A549 (cell line): ENCODE measurements at regions not wholly inside any gene's neighbourhood (a gene's known extent, or its start where the extent isn't known, plus 50 kb on each side); places are given as distances from the start of the nearest gene placed in this dataset.
A peak's percentile ranks its signal among the peaks of the same experiment; 100 is the strongest.

Experiments
- ATAC-seq, 2 experiments: fragments of 200-7000 bp in 1 of 2; fragments of >200 bp in 1 of 2; cut with Nextera tagmentation in 1 of 2; cut with Tn5 transposase in 1 of 2; 3 replicates each; pipeline versions ENCODE4 v1.8.0 to v1.9.1; 2018 to 2020; ENCODE audit warnings: mild to moderate bottlenecking in 1 of 2, moderate library complexity in 1 of 2
- CTCF ChIA-PET: fragments of 300-600 bp; sonication (Branson Sonifier 250); formaldehyde crosslinking; extraction: SDS; loops from one replicate; lab custom pipeline; 2021; ENCODE audit warnings: antibody characterized with exemption, inconsistent platforms; lab: Yijun Ruan, JAX
- POLR2A ChIA-PET: fragments of 350-600 bp; formaldehyde crosslinking; extraction: SDS; loops from one replicate; lab custom pipeline; 2021; ENCODE audit warnings: antibody characterized with exemption, inconsistent platforms; lab: Yijun Ruan, JAX
- DNase-seq, 2 experiments: peaks; one replicate each; pipeline versions ENCODE4 v3.0.0 to v3.0.0-alpha.2; 2011 to 2016; ENCODE audit warnings: low read depth in 1 of 2, low spot score in 1 of 2
- FAIRE-seq: peaks from 2 replicates; lab custom pipeline; 2011; peaks lifted over from hg19 to GRCh38; lab: Jason Lieb, UNC
- H3K27ac ChIP-seq, 2 experiments: fragments of >200 bp; sonication (Bioruptor Twin); formaldehyde crosslinking; 3 replicates each; pipeline ENCODE4 v1.5.1; 2016 to 2017
- H3K4me1 ChIP-seq: fragments of >200 bp; sonication (Bioruptor Twin); formaldehyde crosslinking; 3 replicates; pipeline ENCODE4 v1.6.1; 2016
- H3K4me2 ChIP-seq: fragments of >200 bp; sonication (Bioruptor Twin); formaldehyde crosslinking; 3 replicates; pipeline ENCODE4 v1.6.1; 2016
- H3K4me3 ChIP-seq: fragments of >200 bp; sonication (Bioruptor Twin); formaldehyde crosslinking; 3 replicates; pipeline ENCODE4 v1.5.1; 2016
- H3K9me3 ChIP-seq: fragments of >200 bp; sonication (Bioruptor Twin); formaldehyde crosslinking; 3 replicates; pipeline ENCODE4 v1.6.1; 2016
- BHLHE40 ChIP-seq: IDR thresholded peaks from 2 replicates; pipeline ENCODE4 v1.6.1; 2012; ENCODE audit warnings: low read depth, low read length, inconsistent platforms
- CBX8 ChIP-seq: fragments of 200-600 bp; sonication (generic); IDR thresholded peaks from 2 replicates; pipeline ENCODE4 v1.6.1; 2016
- CEBPB ChIP-seq, 2 experiments: fragments of >200 bp in 1 of 2; sonication (Bioruptor Twin) in 1 of 2; formaldehyde crosslinking in 1 of 2; IDR thresholded peaks; 2 replicates each; pipeline ENCODE4 v1.6.1; 2012 to 2016
- ESRRA ChIP-seq: fragments of 150-350 bp; IDR thresholded peaks from 2 replicates; pipeline ENCODE4 v1.6.1; 2014; ENCODE audit warnings: mild to moderate bottlenecking, low read length, borderline replicate concordance
- FOSB ChIP-seq: fragments of 250-450 bp; sonication (Bioruptor Pico); IDR thresholded peaks from 2 replicates; pipeline ENCODE4 v1.5.0; 2020; ENCODE audit warnings: mild to moderate bottlenecking, moderate library complexity
- GATA3 ChIP-seq: IDR thresholded peaks from 2 replicates; pipeline ENCODE4 v1.6.1; 2012; ENCODE audit warnings: borderline replicate concordance
- HES2 ChIP-seq: fragments of >200 bp; sonication (Bioruptor Twin); formaldehyde crosslinking; IDR thresholded peaks from 2 replicates; pipeline ENCODE4 v1.6.1; 2016
- HMGXB4 ChIP-seq: fragments of 250-450 bp; sonication (Bioruptor Pico); IDR thresholded peaks from 2 replicates; pipeline ENCODE4 v1.5.0; 2021; ENCODE audit warnings: mild to moderate bottlenecking, moderate library complexity, borderline replicate concordance
- JUN ChIP-seq, 2 experiments: fragments of >200 bp; sonication (Bioruptor Twin); formaldehyde crosslinking; IDR thresholded peaks; 2 replicates in 1 of 2; 3 replicates in 1 of 2; pipeline ENCODE4 v1.6.1; 2016 to 2017
- JUNB ChIP-seq: fragments of >200 bp; sonication (Bioruptor Twin); formaldehyde crosslinking; IDR thresholded peaks from 2 replicates; pipeline ENCODE4 v1.6.1; 2016
- MAX ChIP-seq: IDR thresholded peaks from 2 replicates; pipeline ENCODE4 v1.6.1; 2012
- MYC ChIP-seq: IDR thresholded peaks from 2 replicates; pipeline ENCODE4 v1.6.1; 2012; ENCODE audit warnings: mild to moderate bottlenecking, inconsistent platforms, low read length, improper control_type of control experiment, borderline replicate concordance
- NPAS2 ChIP-seq: fragments of 250-450 bp; sonication (Bioruptor Pico); IDR thresholded peaks from 2 replicates; pipeline ENCODE4 v1.8.0; 2022; ENCODE audit warnings: mild to moderate bottlenecking, moderate library complexity, borderline replicate concordance
- NR3C1 ChIP-seq: fragments of >200 bp; sonication (Bioruptor Twin); formaldehyde crosslinking; IDR thresholded peaks from 3 replicates; pipeline ENCODE4 v1.6.1; 2017
- RARB ChIP-seq: fragments of 250-450 bp; sonication (Bioruptor Pico); IDR thresholded peaks from 2 replicates; pipeline ENCODE4 v1.8.0; 2021; ENCODE audit warnings: mild to moderate bottlenecking, moderate library complexity
- RNF2 ChIP-seq: fragments of 200-600 bp; sonication (generic); IDR thresholded peaks from 2 replicates; pipeline ENCODE4 v1.6.1; 2016; ENCODE audit warnings: low read depth, mild to moderate bottlenecking, antibody characterized with exemption, moderate library complexity, borderline replicate concordance
- SREBF2 ChIP-seq: fragments of 450-650 bp; IDR thresholded peaks from 2 replicates; pipeline ENCODE4 v1.6.1; 2014; ENCODE audit warnings: mild to moderate bottlenecking, moderate library complexity
- ZFP36 ChIP-seq: fragments of 450-650 bp; IDR thresholded peaks from 2 replicates; pipeline ENCODE4 v1.6.1; 2014; ENCODE audit warnings: borderline replicate concordance; ENCODE audit not compliant: partially characterized antibody
- WGBS: methylation state at CpG from one replicate; pipeline ENCODE4 v1.1.6; 2017; ENCODE audit errors: missing lambda C conversion rate; 5-methylcytosine and 5-hydroxymethylcytosine counted together
- TF ChIP-seq, protein P1 (sequence below): fragments of 200-600 bp; sonication (generic); IDR thresholded peaks from 2 replicates; pipeline ENCODE4 v1.6.1; 2016; ENCODE audit warnings: antibody characterized with exemption, mild to moderate bottlenecking, moderate library complexity
- TF ChIP-seq, protein P2 (sequence below): fragments of 250-450 bp; sonication (Bioruptor Pico); IDR thresholded peaks from 2 replicates; pipeline ENCODE4 v1.5.0; 2020; ENCODE audit warnings: low read depth, mild to moderate bottlenecking, moderate library complexity
- TF ChIP-seq, protein P3 (sequence below): fragments of 150-350 bp; IDR thresholded peaks from 2 replicates; pipeline ENCODE4 v1.6.1; 2014; ENCODE audit warnings: low read depth, mild to moderate bottlenecking, low read length

DNA sequence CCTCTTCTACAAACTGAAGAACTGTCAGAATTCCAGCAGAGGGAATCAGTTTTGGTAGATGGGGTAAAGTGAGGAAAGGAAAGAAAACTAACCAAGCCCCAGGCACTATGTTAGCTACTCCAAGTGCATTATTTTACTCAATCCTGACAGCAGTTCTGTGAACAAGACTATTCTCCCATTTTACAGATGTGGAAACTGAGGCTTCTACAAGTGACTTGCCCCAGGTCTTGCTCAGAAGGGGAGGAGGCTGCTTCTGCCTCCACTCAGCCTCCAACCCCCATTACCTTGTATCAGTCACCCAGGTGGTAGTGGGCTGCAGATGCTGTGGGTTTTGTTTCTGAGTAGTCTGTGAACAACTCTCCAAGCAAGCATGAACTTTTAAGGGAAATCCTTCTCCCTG is 315.2 kb upstream of the MAF start:
- Histone ChIP-seq H3K9me3 (no peaks in the 10 kb centered on the region), H3K4me3 (no peak overlapping the region), H3K27ac (no peak overlapping the region; a peak in 1 of 6 replicates), H3K4me2 (peak overlapping the region; percentile 33; the same call in 2 of the 3 replicates), H3K4me1 (peaks cover 3% of the 10 kb centered on the region; the same call in 1 of the 3 replicates)
- no peak for ATAC-seq
- DNase-seq, result no peak
- TF ChIP-seq MYC (no peak), CBX8 (no peak), FOSB (CRISPR knock-in tag) (no peak), SREBF2 (no peak), CEBPB (IDR thresholded peaks at IDR 0.05) (no peak)
- TF ChIP-seq, protein P1, sequence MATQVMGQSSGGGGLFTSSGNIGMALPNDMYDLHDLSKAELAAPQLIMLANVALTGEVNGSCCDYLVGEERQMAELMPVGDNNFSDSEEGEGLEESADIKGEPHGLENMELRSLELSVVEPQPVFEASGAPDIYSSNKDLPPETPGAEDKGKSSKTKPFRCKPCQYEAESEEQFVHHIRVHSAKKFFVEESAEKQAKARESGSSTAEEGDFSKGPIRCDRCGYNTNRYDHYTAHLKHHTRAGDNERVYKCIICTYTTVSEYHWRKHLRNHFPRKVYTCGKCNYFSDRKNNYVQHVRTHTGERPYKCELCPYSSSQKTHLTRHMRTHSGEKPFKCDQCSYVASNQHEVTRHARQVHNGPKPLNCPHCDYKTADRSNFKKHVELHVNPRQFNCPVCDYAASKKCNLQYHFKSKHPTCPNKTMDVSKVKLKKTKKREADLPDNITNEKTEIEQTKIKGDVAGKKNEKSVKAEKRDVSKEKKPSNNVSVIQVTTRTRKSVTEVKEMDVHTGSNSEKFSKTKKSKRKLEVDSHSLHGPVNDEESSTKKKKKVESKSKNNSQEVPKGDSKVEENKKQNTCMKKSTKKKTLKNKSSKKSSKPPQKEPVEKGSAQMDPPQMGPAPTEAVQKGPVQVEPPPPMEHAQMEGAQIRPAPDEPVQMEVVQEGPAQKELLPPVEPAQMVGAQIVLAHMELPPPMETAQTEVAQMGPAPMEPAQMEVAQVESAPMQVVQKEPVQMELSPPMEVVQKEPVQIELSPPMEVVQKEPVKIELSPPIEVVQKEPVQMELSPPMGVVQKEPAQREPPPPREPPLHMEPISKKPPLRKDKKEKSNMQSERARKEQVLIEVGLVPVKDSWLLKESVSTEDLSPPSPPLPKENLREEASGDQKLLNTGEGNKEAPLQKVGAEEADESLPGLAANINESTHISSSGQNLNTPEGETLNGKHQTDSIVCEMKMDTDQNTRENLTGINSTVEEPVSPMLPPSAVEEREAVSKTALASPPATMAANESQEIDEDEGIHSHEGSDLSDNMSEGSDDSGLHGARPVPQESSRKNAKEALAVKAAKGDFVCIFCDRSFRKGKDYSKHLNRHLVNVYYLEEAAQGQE, result no peak
- TF ChIP-seq, protein P2, sequence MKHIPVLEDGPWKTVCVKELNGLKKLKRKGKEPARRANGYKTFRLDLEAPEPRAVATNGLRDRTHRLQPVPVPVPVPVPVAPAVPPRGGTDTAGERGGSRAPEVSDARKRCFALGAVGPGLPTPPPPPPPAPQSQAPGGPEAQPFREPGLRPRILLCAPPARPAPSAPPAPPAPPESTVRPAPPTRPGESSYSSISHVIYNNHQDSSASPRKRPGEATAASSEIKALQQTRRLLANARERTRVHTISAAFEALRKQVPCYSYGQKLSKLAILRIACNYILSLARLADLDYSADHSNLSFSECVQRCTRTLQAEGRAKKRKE (CRISPR knock-in tag), result no peak
- TF ChIP-seq, protein P3, sequence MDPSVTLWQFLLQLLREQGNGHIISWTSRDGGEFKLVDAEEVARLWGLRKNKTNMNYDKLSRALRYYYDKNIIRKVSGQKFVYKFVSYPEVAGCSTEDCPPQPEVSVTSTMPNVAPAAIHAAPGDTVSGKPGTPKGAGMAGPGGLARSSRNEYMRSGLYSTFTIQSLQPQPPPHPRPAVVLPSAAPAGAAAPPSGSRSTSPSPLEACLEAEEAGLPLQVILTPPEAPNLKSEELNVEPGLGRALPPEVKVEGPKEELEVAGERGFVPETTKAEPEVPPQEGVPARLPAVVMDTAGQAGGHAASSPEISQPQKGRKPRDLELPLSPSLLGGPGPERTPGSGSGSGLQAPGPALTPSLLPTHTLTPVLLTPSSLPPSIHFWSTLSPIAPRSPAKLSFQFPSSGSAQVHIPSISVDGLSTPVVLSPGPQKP, result no peak
- ChIA-PET POLR2A (no interaction called here), CTCF (interaction anchor here (0.6 to 1.1 kb wide), 2 partner anchors 46 to 1210 kb away, joined by 3 read pairs; no protein-coding TSS in a partner anchor)
- FAIRE-seq, result no peak

DNA sequence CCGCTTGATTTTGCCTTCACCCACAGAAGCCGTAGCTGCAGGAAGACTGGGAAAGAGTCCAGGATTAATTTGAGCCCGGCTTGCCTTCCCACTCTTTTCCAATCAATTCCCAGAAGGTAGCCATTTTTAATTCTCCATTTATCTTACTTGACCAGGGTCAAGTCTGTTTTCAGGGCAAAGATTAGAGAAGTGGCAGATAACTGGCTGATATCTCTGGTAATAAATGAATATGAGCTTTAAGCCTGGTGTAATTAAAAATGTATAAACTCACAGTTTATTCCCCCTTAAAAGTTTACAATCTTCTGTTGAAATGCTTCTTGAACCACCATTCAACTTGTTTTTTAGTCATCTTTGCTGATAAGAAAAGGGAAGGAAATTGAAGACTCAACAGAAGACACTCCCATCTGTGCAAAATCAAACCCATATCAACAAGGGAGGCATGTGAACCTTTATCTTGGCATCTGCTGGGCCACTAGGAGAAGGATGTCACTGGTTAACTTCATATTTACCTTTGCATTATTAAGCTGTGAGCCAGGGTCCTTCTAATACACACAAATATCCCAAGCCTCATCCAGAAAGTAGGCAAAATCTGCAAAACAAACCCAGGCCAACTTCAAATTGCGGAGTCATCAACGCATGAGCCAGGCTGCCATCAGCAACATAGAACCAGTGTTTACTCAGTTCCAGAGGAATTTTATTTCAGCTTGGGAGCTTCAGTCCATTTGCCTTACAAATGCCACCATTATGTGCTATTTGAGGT is 314.6 kb upstream of the MAF start:
- Histone ChIP-seq H3K9me3 (no peaks in the 10 kb centered on the region), H3K4me2 (peak overlapping the region; percentile 33; the same call in 2 of the 3 replicates), H3K4me3 (no peak overlapping the region), H3K27ac (no peak overlapping the region; a peak in 1 of 6 replicates), H3K4me1 (peaks cover 3% of the 10 kb centered on the region; the same call in 1 of the 3 replicates)
- ATAC-seq (peak; percentile 47 to 81; a peak in 4 of 6 replicates), FAIRE-seq (no peak), DNase-seq (peak in 1 of 2 experiments; percentile 64)
- WGBS, result 55% methylated on average over 5 of the region's 5 CpGs
- ChIA-PET POLR2A (no interaction called here), CTCF (interaction anchor here (0.6 to 1.1 kb wide), 2 partner anchors 46 to 1210 kb away, joined by 3 read pairs; no protein-coding TSS in a partner anchor)
- TF ChIP-seq BHLHE40 (no peak), MYC (no peak), MAX (0 out of 2 replicates have a peak, but pooled peaks have one; percentile 25), HMGXB4 (CRISPR knock-in tag) (no peak), ZFP36 (no peak), RARB (CRISPR knock-in tag) (no peak), RNF2 (no peak), NR3C1 (no peak), ESRRA (no peak), JUN (IDR thresholded peaks at IDR 0.05) (no peak), GATA3 (peak; percentile 74; the same call in 1 of the 2 replicates), NPAS2 (CRISPR knock-in tag) (no peak), JUNB (no peak), HES2 (no peak)
- TF ChIP-seq, protein P3, result no peak
- TF ChIP-seq, protein P1, result no peak
